Tongue (tissue), 1 donor: ENCODE measurements at regions not wholly inside any gene's neighbourhood (a gene's known extent, or its start where the extent isn't known, plus 50 kb on each side); places are given as distances from the start of the nearest gene placed in this dataset.
A peak's percentile ranks its signal among the peaks of the same experiment; 100 is the strongest.

Experiments
- DNase-seq: peaks from one replicate; pipeline ENCODE4 v3.0.0-alpha.2; 2015

DNA sequence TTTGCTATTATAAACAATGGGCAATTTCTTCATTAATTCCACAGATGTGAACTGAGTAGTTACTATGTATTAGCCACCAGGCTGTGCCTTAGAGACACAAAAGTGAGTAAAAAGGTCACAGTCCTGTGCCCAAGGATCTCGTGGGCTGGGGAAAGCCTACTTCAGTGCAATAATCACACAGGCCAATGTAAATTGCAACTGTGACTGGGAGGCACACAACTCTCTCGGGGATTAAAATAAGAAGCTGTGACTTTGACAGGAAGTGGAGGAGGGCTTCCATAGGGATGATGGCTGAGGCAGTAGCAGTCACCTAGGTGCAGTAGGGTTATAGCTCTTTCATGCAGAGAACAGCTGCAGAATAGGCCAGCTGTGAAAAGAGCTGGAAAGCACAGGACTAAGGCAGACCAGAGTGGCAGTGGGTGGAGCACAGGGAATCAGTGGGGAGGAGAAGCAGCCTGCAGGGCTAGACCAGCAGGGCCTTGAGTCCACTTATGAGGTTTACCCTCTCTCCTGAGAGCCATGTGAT, 121.9 kb downstream of the MAB21L3 start:
- DNase-seq: no peak

DNA sequence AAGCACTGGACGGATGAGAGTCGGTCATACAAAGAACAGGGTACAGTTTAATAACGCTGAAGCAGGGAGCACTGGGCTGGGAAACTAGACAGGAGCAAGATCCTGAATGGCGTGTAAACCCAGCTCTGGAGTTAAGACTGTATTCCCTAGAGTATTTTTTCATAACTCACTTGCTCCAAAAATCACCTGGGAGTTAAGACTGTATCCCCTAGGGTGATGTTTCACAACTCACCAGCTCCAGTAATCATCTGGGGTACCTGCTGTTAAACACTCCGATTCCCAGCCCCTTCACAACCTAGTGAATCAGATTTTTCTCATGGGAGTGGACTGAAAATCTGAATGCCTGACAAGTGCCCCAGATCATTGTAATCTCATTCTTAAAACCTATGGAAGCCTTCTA, 123.2 kb downstream of the MAB21L3 start:
- no peak for DNase-seq

DNA sequence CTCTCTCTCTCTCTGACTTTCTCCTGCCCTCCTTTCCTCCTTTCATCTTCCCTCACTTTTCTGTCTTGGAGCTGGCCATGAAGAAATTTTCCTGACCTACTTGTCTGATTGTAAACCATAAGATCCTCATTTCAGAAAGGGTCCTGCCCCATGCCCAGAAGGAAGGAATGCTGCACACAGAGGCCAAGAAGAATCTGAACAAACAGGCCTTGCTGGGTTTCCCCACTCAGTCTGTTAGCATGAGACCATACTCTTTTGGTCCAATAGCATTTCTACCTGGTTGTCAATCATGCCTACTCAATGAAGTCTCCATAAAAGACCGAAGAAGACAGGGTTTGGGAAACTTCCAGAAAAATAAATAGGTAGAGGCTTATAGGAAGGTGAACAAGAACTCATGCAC, 128.7 kb downstream of the MAB21L3 start:
- DNase-seq: no peak

DNA sequence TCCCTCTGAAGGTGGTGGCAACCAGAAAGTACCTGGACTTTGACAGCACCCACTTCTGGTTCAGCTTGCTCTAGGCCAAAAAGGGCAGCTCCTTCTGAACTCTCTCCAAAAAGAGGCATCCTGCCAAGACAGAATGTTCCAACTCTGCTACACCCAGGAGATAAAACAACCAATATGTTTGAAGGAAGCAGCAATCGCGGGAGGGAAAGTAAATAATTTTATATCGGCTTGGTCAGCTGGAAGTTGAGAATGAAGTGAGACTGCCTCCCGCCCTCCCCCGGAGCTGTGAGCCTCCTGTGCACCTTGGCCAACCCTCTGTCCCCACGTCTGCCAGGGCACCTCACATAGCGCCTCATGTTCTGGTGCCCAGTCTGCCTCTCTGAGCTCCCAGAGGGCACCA, 130.3 kb upstream of the ATP1A1 start:
- DNase-seq: no peak

DNA sequence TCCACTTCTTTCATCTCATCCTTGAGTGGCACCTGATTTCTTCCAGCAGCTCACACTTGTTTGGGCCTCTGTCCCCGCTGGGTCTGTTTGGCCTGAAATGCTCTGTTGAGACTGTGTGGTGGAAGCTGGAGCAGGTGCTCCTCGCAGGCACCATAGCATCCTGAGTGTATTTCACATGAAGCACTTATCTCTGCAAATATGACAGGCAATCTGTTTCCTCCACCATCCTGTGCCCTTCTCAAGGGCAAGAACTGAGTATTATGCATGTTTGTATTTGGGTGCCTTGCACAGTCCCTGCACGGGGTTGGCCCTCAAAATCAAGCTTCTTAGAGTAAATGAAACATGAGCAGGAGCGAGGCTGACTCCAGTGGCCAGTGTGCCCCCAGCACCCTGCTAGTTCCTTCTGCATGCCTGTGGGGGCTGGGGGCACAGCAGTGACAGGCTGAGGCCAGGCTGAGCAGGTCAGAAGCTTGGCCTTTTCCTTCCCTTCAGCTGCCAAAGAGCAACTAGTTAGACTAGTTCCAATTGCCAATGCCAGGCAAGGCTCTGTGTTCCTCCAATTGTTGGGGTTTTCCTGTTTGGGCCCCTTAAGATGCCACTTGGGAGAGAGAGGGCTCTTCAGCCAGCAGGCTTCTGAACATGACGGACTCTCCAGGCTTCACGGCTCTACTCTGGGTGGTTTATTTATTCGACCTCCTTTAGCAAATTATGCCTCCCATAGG, 129.6 kb upstream of the ATP1A1 start:
- DNase-seq: no peak

DNA sequence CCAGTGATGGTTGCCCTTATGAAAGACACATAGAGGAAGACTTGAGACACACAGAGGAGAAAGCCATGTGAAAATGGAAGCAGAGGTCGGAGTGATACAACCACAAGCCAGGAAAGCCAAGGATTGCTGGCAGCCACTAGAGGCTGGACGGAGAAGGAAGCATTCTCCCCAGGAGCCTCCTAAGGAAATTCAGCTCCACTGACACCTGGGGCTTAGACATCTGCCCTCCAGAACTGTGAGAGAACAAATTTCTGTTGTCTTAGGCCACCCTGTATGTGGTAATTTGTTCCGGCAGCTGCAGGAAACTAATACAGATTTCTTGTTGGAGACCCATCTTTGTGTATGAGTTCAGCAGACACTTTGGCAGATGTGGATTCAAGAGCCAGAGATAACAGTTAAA, 126.9 kb upstream of the ATP1A1 start:
- DNase-seq: no peak

DNA sequence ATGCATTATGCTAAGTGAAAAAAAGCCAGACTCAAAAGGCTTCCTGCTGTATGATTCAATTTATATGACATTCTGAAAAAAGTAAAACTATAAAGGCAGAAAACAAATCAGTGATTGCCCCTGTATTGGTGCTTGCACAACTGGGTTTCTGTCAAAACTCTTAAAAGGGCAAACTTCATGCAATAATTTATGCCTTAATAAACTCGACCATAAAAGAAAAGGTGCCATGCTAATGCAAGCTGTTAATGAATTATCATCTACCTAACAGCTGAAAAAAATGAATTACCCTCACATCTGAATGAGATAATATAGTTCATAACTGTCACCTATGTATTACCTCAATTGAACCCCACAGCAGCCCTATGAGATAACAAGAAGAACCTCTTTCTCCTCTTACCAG, 120.8 kb upstream of the ATP1A1 start:
- DNase-seq: no peak

DNA sequence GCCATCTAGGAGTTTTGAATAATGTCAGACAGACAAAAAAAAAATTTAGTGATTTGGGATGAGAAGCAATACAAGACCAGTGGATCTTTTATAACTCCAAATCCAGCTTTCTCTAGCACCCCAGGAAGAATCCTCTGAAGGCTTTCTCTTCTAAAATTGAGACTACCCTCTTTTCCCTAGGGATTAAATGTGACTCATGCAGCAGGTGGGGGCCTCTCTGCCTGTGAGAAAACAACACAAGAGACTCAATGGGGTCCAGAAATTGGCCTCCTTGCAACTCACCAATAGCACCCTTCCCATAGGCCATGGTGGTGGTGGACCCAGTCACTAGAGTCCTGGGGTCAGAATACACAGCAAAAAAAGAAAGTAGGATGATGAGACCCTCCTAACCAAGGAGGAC, 120.3 kb upstream of the ATP1A1 start:
- no peak for DNase-seq

DNA sequence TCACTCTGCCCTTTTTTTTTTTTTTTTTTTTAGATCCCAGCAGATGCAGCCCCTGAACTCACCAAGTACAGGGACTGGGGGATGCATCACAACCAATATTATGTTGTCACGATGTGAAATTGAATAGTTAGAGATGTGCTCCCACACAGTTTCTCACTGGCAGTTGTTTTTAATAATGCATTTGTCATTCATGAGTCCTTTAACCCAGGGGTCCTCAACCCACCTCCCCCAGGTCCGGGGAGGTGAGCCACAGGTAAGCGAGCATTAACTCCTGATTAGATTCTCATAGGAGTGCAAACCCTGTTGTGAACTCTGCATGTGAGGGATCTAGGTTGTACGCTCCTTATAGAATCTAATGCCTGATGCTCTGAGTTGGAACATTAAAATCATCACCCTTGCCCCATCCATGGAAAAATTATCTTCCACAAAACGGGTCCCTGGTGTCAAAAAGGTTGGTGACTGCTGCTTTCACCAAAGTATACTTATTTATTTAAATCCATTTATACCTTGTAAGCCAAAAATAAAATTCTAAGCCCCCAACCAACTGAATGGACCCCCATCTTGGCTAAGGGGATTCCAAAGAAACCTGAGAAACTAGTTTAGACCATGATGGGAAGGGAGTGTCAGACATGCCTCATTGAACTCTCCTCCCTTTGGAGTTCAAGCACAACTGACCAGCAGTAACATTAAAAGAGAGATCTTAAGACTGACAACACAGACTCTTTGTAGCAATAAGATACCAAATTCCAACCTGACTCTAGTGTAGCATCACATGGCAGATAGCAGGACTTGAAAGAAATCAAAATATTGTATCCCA, 119.3 kb upstream of the ATP1A1 start:
- DNase-seq: no peak

DNA sequence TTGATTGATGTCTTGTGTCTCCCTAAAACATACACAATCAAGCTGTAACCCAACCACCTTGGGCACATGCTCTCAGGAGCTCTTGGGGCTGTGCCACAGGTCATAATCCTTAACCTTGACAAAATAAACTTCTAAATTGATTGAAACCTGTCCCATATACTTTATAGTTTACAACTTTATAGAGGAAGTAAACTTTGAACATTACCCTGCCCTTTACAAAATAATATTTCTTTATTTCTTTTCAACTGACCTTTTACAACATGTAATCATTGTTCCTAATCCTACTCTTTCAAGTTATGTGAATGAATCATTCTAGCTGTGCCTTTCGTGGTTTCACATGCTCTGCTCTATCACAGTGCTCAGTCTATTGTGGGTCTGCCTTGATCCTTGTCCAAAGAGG, 118.3 kb upstream of the ATP1A1 start:
- DNase-seq: no peak

DNA sequence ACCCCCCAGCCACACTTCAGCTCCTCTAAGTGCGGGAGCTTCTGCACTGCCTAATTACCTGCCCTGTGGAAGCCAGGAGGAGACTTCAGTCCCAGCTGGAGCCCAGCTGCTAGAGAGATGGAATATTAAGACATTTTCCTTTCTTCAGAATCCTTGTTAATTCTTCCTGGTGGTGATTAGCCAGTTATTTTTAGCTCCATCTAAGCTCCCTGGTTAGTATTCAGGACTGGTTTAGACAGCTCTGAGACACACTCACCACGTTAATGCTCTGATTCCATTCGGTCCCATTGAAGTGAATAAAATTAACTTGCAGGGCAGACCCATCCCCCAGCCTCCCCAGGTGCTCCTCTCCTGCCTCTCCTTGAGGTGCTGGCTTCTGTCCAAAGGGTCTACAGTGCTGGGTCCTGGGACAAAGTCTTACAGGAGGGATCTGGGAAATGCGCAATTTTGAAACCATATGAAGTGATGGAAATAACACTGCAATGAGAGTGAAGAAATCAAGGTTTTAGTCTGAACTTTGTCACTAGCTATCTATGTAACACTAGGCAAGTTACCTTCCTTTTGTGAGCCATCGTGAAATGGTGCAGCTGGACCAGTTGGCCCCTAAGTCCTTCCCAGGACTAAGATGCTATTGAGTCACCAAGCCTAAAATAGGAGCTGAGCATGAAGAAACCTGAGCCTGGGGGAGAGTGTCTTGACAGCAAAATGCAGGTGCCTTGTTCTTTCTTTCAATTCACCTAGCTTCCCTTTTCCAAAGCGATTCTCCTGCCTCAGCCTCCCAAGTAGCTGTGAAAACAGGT, 117.4 kb upstream of the ATP1A1 start:
- DNase-seq: peak; percentile 37

DNA sequence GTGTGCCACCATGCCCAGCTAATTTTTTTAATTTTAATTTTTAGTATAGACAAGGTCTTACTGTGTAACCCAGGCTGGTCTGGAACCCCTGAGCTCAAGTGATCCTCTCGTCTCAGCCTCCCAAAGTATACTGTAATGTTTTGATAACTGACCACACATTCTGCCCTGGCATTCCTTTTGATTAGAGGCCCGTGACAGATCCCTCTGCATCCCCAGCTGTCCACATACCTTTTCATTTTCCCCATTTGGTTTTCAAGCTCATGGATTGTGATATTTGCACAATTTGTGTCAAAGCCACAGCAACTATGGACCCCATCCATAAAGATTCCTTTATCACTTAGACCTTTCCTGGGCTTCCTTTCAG, 116.8 kb upstream of the ATP1A1 start:
- no peak for DNase-seq

DNA sequence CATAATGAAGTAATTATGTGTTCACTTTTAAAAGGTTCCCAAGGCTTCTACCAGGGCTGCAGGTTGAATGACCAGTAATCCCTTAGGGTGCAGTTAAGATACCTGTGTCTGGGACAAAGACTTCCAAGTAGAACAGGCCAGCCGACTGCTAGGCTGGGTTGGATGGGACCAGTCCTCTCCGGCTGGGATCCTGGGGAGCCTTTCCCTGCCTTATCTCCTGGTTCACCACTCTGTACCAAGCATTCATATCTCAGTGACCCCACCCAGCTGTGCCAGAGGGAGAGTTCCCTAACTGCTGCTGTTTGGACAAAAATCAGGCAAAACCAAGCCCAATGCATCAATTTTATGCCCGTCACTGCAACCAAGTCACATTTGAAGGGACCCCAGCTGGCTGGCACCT, 116.2 kb upstream of the ATP1A1 start:
- no peak for DNase-seq

DNA sequence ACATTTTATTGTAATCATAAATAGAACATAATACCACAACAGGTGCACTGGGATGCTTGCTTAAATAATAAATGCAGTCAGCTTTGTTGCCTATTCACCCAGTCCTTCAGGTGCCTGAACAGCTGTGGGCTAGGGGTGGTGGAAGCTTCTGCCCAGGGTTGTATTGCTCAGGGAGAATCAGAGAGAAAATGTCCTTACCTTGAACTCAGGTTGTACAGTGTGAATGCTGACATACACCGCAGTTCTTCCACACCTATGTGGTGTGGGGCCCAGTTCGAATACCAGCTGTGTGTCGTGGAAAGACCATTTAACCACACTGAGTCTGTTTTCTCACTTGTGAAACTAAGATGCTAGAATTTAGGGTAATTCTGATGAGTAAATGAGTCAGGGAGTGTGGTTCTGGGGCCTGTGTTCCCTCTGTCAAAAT, 115.7 kb upstream of the ATP1A1 start:
- DNase-seq: no peak

DNA sequence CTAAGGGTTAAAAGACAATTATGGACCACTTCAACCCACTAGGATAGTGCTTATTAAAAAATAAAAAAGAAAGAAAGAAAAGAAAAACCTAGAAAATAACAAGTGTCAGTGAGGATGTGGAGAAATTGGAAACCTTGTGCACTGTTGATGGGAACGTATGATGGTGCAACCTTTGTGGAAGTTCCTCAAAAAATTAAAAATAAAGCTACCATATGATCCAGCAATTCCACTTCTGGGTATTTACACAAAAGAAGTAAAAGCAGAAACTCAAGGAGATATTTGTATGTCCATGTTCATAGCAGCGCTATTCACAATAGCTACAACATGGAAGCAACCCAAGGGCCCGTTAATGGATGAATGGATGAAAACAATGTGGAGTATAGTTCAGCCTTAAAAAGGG, 115.2 kb upstream of the ATP1A1 start:
- DNase-seq: no peak

DNA sequence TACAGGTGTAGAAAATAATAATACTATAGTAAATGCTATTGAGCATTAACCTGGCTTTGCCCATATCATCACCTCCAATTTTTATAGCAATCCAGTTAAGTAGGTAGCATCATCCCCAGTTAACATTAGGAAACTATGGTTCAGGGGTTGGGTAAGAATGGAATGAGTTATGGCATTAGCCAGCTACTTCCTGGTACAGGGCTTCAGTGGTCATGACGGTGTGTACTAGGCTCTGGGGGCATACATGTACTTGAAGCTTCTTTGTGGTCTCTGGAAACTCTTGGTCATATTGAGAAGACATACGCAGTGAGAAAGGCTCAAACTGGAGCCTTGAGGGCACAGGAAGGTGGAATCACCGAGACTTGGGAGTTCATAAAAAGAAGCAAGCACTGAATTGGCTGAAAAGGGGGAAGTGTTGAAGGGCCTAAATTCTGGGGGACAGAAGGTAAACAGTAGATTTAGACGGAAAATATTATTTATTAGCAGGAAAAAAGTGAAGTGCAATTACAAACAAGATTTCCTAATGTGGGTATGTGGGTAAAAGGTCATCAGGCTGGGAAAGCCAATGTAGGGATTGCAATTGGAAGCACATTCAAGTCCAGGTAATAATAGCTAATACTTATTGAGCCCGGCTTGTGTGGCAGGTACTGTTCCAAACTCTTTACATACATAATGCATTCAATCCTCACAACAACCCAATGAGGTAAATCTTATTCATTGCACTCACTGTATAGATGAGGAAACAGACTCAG, 114.2 kb upstream of the ATP1A1 start:
- DNase-seq: no peak

DNA sequence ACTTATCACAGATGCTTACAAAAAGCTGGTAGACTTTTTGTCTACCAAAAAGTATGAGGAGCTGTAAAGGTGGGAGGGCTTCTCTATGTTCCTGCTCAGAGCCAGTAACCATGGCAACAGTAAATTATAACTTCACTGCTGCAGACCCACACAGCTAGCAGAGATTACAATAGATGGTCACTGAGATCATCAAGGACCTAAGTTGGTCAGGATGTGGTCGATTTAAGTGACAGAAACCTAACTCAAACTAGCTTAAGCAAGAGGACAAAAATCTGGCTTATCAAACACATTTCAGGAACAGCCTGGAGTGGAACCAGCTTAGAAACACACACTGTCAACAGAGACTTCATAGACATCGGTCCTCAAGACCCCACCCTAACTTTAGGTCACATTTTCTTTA, 113.4 kb upstream of the ATP1A1 start:
- DNase-seq: no peak

DNA sequence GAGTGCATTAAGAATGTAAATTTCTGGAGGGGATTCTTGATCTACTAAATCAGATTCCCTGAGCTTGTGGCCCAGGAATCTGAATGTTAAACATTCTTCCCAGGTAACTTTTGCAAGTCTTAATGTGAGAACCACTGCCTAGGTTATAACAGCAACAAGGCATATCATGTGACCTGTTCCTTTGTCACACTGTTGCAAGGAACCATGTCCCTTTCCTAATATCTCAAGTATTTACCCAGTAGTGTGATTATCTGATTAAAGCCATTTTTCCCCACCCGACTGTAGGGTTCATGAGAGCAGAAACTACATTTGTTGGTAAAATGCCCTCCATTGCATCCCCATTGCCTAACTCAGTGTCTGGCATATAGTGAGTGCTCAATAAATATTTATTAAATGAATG, 112.9 kb upstream of the ATP1A1 start:
- no peak for DNase-seq

DNA sequence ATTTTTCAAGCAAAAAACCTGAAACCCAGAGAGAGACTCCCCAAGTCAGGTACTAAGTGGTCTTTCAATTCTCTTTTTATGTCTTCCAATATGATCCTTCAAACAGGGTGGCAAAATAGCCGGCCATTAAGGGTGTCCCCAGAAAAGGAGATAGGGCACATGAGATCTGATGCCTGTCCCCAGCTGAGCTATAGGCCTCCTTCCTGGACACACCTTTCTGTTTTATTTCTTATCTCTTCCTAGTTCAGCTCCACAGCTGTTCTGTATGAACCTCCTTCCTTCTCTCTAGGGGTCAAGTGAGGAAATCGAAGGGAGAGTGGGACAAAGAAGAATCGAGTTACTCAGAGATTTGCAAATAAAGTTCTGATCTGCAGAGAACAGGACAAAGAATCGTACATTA, 112.4 kb upstream of the ATP1A1 start:
- DNase-seq: no peak

DNA sequence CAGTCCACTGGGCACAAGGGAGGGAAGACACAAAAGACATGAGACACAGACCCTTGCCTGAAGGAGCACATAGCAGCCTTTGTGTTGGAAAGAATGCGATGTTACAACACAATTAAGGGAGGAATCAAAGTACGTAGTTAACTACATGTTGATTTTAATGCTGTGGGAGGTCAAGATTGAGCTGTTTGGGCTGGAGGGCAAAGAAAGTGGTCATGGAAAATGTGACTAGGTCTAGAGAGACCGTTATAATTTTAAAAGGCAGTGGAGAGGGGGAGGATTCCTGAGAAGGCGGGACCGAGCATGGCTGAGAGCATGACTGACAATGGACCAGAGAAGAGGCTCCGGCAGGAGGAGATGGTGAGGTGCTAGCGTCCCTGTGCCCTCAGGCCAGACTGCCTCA, 111.8 kb upstream of the ATP1A1 start:
- no peak for DNase-seq

DNA sequence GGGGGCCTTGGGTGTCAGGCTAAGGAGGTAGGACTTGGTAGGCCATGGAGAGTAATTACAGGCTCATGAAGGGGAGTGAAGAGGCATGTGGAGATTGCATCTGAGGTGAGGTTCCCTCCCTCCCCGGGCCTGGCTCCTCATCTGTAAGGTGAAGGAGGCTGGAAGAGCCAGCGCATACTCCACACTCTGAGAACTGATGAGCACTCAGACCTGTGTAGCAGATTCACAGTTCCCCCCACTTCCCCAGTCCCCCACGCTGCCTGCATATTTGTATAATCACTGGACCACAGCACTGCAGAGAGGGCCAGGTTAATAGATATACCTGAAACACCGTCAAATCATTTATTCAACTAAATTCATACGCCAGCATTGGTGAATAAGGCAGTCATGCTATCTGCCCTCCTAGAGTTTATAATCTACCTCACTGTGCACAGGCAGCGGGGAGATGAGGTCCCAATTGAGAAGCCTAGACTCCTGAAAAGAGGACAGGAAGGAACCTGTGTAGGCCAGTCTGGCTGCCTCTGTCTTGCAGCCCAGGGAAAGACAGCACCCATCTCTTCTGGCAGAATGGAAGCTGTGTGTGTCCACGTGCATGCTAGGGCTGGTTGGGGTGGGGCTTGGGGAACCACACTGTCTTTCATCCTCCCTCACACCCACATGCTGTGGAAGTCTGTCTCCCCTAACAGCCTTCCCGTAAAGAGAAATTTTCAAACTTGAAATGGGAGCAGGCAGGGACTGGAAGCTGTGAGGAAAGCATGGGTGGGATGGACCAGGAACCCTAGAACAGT, 110.6 kb upstream of the ATP1A1 start:
- no peak for DNase-seq
